GM19452 (cell line): ENCODE measurements at regions not wholly inside any gene's neighbourhood (a gene's known extent, or its start where the extent isn't known, plus 50 kb on each side); places are given as distances from the start of the nearest gene placed in this dataset.

Source experiments
- ATAC-seq: cut with Tn5 transposase; IDR thresholded peaks from one replicate; pipeline ENCODE4 v1.9.1; 2021; ENCODE audit not compliant: unreplicated experiment

GRCh38 chr11:45365961-45366618, 79.9 kb upstream of the SYT13 start:
- ATAC-seq: no peak

GRCh38 chr11:45362636-45363035, 76.5 kb upstream of the SYT13 start:
- ATAC-seq: no peak

GRCh38 chr11:45361551-45361950, 75.4 kb upstream of the SYT13 start:
- no peak for ATAC-seq

GRCh38 chr11:45355706-45356041, 69.5 kb upstream of the SYT13 start:
- ATAC-seq: no peak

- ATAC-seq: peak; percentile 91
Observed at GRCh38 chr11:45354976-45355705, 69.0 kb upstream of the SYT13 start.

- ATAC-seq: no peak
Observed at GRCh38 chr11:45348729-45349128, 62.6 kb upstream of the SYT13 start.

- no peak for ATAC-seq
Observed at GRCh38 chr11:45347348-45348082, 61.4 kb upstream of the SYT13 start.

- ATAC-seq: no peak
Observed at GRCh38 chr11:45345491-45345890, 59.4 kb upstream of the SYT13 start.

- no peak for ATAC-seq
Observed at GRCh38 chr11:45344028-45344427, 57.9 kb upstream of the SYT13 start.

- ATAC-seq: no peak
Observed at GRCh38 chr11:45343444-45343843, 57.3 kb upstream of the SYT13 start.

GRCh38 chr11:45341372-45341771, 55.2 kb upstream of the SYT13 start:
- ATAC-seq: no peak

- peak; percentile 92 for ATAC-seq
Observed at GRCh38 chr11:45339729-45340519, 53.8 kb upstream of the SYT13 start.

GRCh38 chr11:45337583-45338360, 51.6 kb upstream of the SYT13 start:
- no peak for ATAC-seq

GRCh38 chr11:45336136-45336535, 50.0 kb upstream of the SYT13 start:
- no peak for ATAC-seq
